Testis (tissue), 2 donors: ENCODE measurements at regions not wholly inside any gene's neighbourhood (a gene's known extent, or its start where the extent isn't known, plus 50 kb on each side); places are given as distances from the start of the nearest gene placed in this dataset.

Experiments used
- CTCF ChIP-seq, 3 experiments: fragments of 450-650 bp in 2 of 3; fragments of 200-600 bp in 1 of 3; sonication (generic) in 1 of 3; IDR thresholded peaks; one replicate each; pipeline ENCODE4 v1.5.1; 2016 to 2019; ENCODE audit warnings: antibody characterized with exemption in 3 of 3, mild to moderate bottlenecking in 2 of 3, moderate library complexity in 1 of 3
- POLR2A ChIP-seq: fragments of 450-650 bp; IDR thresholded peaks from one replicate; pipeline ENCODE4 v1.6.1; 2017; ENCODE audit warnings: antibody characterized with exemption, mild to moderate bottlenecking, moderate library complexity

GRCh38 chrX:13491061-13491460 lies 78.3 kb upstream of the EGFL6 start:
- TF ChIP-seq CTCF (IDR thresholded peaks at IDR 0.05) (no peak), POLR2A (no peak)
